GM13977 (cell line): ENCODE measurements at regions not wholly inside any gene's neighbourhood (a gene's known extent, or its start where the extent isn't known, plus 50 kb on each side); places are given as distances from the start of the nearest gene placed in this dataset.

Source experiments
- DNase-seq: peaks from one replicate; pipeline ENCODE4 v3.0.0; 2012; ENCODE audit warnings: low spot score
- in situ Hi-C: fragments of 300-500 bp; cut with MboI; formaldehyde crosslinking; loops from one replicate; pipeline ENCODE4 v1.12.0; 2022; ENCODE audit warnings: low sequenced_read_pairs, low pct_unique_long_range_greater_than_20kb, mixed read lengths, inconsistent platforms; ENCODE audit not compliant: unreplicated experiment
- TF ChIP-seq, protein P1 (sequence below): IDR thresholded peaks from 2 replicates; pipeline ENCODE4 v1.5.1; 2012; ENCODE audit warnings: mild to moderate bottlenecking, control low read depth; ENCODE audit not compliant: insufficient read depth; ENCODE audit errors: extremely low read depth, missing control alignments

- in situ Hi-C loops = no loop called here
- TF ChIP-seq, protein P1, sequence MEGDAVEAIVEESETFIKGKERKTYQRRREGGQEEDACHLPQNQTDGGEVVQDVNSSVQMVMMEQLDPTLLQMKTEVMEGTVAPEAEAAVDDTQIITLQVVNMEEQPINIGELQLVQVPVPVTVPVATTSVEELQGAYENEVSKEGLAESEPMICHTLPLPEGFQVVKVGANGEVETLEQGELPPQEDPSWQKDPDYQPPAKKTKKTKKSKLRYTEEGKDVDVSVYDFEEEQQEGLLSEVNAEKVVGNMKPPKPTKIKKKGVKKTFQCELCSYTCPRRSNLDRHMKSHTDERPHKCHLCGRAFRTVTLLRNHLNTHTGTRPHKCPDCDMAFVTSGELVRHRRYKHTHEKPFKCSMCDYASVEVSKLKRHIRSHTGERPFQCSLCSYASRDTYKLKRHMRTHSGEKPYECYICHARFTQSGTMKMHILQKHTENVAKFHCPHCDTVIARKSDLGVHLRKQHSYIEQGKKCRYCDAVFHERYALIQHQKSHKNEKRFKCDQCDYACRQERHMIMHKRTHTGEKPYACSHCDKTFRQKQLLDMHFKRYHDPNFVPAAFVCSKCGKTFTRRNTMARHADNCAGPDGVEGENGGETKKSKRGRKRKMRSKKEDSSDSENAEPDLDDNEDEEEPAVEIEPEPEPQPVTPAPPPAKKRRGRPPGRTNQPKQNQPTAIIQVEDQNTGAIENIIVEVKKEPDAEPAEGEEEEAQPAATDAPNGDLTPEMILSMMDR = no peak
These were observed 242.6 kb downstream of the TTC32 start for GRCh38 chr2:19659024-19659792.

DNA sequence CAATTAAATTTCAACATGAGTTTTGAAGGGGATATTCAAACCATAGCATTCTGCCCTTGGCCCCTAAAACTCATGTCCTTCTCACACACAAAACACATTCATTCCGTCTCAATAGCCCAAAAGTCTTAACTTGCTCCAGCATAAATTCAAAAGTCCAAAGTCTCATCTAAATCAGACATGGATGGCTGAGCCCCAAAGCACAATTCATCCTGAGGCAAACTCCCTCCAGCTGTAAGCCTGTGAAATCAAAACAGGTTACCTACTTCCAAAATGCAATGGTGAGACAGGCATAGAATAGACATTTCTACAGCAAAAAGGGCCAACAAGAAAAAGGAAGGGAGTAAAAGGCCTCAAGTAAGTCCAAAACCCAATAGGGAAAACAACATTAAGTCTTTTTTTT lies 245.8 kb downstream of the TTC32 start:
- TF ChIP-seq, protein P1 = no peak
- DNase-seq = no peak
- in situ Hi-C loops = no loop called here

More at GRCh38 chr2:19659024-19659792, 242.6 kb downstream of the TTC32 start:
- no peak for DNase-seq

- in situ Hi-C loops = no loop called here
These were observed 247.3 kb downstream of the TTC32 start for GRCh38 chr2:19654310-19655090.

GRCh38 chr2:19653509-19653908 lies 248.3 kb downstream of the TTC32 start:
- TF ChIP-seq, protein P1 = no peak
- in situ Hi-C loops = no loop called here
- DNase-seq = no peak

More at GRCh38 chr2:19654310-19655090, 247.3 kb downstream of the TTC32 start:
- no peak for DNase-seq
- TF ChIP-seq, protein P1 = no peak

DNA sequence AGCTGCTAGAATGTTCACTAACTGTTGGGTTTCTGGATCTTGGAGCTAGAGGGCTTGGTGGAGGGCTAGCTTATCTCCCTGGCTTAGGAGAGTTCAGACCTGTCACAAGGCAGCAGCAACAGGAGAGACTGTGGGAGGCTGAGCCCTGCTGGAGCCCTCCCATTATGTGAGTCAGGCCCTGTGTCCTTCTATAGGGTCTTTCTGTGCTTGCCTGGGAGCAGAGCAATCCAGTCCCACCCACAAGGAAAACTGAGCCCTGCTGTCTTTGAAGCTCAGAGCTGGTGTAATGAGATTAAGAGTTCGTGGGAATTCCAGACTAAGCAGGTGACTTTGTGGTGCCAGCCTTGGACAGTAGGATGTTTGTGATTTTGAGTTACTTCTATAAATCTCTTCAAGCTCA lies 249.0 kb downstream of the TTC32 start:
- DNase-seq = no peak
- TF ChIP-seq, protein P1 = no peak
- in situ Hi-C loops = no loop called here

DNA sequence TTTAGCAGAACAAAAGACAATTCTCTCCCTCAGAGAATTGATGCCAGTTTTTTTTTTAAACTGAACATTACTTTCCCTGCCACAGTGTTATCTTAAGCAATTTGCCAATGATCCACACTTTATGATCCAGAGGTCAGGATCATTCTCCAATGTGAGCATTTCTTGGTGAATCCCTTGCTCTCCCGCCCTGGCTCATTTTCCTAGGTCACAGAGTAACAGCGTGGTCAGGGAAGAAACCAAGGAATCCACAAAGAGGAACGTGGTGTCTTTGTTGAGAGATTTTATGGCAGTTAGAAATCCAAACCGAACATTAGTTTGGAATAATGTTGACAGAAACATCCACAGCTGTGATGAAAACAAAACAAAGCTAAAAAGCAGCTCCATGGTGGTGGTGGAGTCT lies 250.3 kb downstream of the TTC32 start:
- TF ChIP-seq, protein P1 = no peak
- in situ Hi-C loops = no loop called here
- no peak for DNase-seq
